ENCODE measurements at regions not wholly inside any gene's neighbourhood (a gene's known extent, or its start where the extent isn't known, plus 50 kb on each side); places are given as distances from the start of the nearest gene placed in this dataset.

- TF ChIP-seq CTCF (IDR thresholded peaks at IDR 0.05) (no peak), POLR2A (IDR thresholded peaks at IDR 0.05) (no peak)
Observed at GRCh38 chr17:77025781-77026180, 115.0 kb upstream of the SEC14L1 start.

All from testis (tissue), 2 donors.